HG03521 (cell line): ENCODE measurements at regions not wholly inside any gene's neighbourhood (a gene's known extent, or its start where the extent isn't known, plus 50 kb on each side); places are given as distances from the start of the nearest gene placed in this dataset.
"Not testable (repeated sequence)": the region's sequence is repeated elsewhere in the genome, so short reads cannot be mapped to it uniquely, and the experiment has no call there.

Experiments used
- ATAC-seq: cut with Tn5 transposase; IDR thresholded peaks from one replicate; pipeline ENCODE4 v1.9.1; 2021; ENCODE audit warnings: mild to moderate bottlenecking, moderate library complexity; ENCODE audit not compliant: unreplicated experiment

GRCh38 chrX:65971151-65971550, 68.7 kb downstream of the VSIG4 start:
- no peak for ATAC-seq

GRCh38 chrX:65967159-65967558, 72.7 kb downstream of the VSIG4 start:
- not testable (repeated sequence) for ATAC-seq

- no peak for ATAC-seq
These were observed 78.2 kb downstream of the VSIG4 start for GRCh38 chrX:65961714-65962113.

GRCh38 chrX:65948103-65948502, 91.8 kb downstream of the VSIG4 start:
- ATAC-seq = no peak

- no peak for ATAC-seq
These were observed 98.1 kb downstream of the VSIG4 start for GRCh38 chrX:65941775-65942174.

- ATAC-seq = no peak
These were observed 106.7 kb downstream of the VSIG4 start for GRCh38 chrX:65933085-65933589.

GRCh38 chrX:65932173-65933084, 107.5 kb downstream of the VSIG4 start:
- ATAC-seq = no peak

- ATAC-seq = no peak
These were observed 111.4 kb downstream of the VSIG4 start for GRCh38 chrX:65928522-65928921.

GRCh38 chrX:65927386-65927785, 112.5 kb downstream of the VSIG4 start:
- not testable (repeated sequence) for ATAC-seq

GRCh38 chrX:65926095-65927019, 113.5 kb downstream of the VSIG4 start:
- no peak for ATAC-seq

- no peak for ATAC-seq
These were observed 114.3 kb downstream of the VSIG4 start for GRCh38 chrX:65925592-65925991.

- ATAC-seq = no peak
These were observed 114.9 kb downstream of the VSIG4 start for GRCh38 chrX:65925005-65925404.

GRCh38 chrX:65921363-65921762, 118.5 kb downstream of the VSIG4 start:
- no peak for ATAC-seq

GRCh38 chrX:65920620-65921019, 119.3 kb downstream of the VSIG4 start:
- no peak for ATAC-seq

- ATAC-seq = no peak
These were observed 129.0 kb downstream of the VSIG4 start for GRCh38 chrX:65910899-65911298.

GRCh38 chrX:65903750-65904149, 136.1 kb downstream of the VSIG4 start:
- ATAC-seq = no peak

- ATAC-seq = no peak
These were observed 137.9 kb downstream of the VSIG4 start for GRCh38 chrX:65902011-65902410.

- ATAC-seq = no peak
These were observed 138.7 kb downstream of the VSIG4 start for GRCh38 chrX:65900850-65901844.

- no peak for ATAC-seq
These were observed 145.7 kb downstream of the VSIG4 start for GRCh38 chrX:65894133-65894532.

- ATAC-seq = not testable (repeated sequence)
These were observed 148.1 kb downstream of the VSIG4 start for GRCh38 chrX:65891817-65892216.
